ENCODE measurements at regions not wholly inside any gene's neighbourhood (a gene's known extent, or its start where the extent isn't known, plus 50 kb on each side); places are given as distances from the start of the nearest gene placed in this dataset.
"Not testable (repeated sequence)": the region's sequence is repeated elsewhere in the genome, so short reads cannot be mapped to it uniquely, and the experiment has no call there.

DNA sequence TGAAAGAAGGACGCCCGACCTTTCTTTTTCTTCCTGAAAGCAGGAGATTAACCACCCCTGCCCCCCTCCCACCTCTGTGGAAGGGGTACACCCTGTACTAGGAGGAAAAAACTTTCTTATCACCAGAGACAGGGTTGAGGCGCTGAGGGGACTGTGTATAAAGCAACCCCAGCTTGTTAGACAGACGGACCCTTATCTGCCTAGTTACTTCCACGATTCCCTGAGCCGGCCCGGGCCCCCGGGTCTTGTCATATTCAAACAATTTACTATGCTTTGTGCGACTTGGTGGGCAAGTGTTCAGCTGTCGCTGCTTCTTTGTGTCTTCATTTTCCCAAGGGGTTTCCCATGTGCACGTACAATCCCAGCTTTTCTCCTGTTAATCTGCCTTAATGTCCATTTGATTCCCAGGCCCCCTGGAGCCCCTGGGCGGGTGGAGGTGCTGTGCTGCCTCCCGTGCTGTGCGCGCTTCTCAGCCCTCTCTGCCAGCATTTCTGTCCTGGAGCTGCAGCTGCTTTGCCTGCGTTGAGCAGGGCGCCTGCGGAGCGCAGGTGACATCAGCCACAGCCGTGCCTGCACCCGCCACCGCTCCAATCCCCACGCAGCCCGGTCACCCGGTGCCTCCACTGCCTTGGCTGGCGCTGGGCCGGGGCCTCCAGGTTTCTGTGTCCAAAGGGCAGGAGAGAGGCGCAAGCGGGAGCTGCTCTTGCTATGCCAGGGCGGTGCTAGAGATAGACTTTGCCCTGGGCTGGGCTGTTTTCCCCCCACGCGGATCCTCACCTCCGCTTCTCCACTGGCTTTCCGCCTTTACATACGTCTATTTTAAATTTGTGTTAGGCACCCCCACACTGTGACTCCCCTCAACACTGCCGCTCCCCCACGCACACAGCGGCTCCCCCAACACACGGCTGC, 96.2 kb downstream of the TTLL2 start:
- TF ChIP-seq, protein P1, sequence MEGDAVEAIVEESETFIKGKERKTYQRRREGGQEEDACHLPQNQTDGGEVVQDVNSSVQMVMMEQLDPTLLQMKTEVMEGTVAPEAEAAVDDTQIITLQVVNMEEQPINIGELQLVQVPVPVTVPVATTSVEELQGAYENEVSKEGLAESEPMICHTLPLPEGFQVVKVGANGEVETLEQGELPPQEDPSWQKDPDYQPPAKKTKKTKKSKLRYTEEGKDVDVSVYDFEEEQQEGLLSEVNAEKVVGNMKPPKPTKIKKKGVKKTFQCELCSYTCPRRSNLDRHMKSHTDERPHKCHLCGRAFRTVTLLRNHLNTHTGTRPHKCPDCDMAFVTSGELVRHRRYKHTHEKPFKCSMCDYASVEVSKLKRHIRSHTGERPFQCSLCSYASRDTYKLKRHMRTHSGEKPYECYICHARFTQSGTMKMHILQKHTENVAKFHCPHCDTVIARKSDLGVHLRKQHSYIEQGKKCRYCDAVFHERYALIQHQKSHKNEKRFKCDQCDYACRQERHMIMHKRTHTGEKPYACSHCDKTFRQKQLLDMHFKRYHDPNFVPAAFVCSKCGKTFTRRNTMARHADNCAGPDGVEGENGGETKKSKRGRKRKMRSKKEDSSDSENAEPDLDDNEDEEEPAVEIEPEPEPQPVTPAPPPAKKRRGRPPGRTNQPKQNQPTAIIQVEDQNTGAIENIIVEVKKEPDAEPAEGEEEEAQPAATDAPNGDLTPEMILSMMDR (IDR thresholded peaks at IDR 0.05) = no peak
- no peak for TF ChIP-seq ZFX (IDR thresholded peaks at IDR 0.05; ENCODE audit: borderline replicate concordance)
- H3K27ac ChIP-seq = no peak overlapping the region

DNA sequence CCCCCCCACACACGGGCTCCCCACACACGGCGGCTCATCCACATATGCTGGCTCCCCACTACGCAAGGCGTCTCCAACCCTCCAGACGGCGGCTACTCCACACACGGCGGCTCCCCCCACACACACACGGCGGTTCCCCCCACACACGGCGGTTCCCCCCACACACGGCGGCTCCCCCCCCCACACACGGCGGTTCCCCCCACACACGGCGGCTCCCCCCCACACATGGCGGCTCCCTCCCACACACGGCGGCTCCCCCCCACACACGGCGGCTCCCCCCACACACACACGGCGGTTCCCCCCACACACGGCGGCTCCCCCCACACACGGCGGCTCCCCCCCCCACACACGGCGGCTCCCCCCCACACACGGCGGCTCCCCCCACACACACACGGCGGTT, 97.1 kb downstream of the TTLL2 start:
- not testable (repeated sequence) for H3K27ac ChIP-seq

DNA sequence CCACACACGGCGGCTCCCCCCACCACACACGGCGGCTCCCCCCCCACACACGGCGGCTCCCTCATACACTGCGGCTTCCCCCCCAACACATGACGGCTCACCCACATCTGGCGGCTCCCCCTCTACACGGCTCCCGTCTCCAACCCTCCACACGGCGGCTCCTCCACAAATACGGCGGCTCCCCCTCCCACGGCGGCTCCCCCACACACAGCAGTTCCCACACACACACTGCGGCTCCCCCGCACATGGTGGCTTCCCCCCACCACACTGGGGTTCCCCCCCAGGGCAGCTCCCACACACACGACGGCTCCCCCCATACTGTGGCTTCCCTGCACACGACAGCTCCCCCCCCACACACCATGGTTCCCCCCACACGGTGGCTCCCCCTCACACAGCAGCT, 98.0 kb downstream of the TTLL2 start:
- no peak for TF ChIP-seq ZFX (IDR thresholded peaks at IDR 0.05; ENCODE audit: borderline replicate concordance)
- TF ChIP-seq, protein P1 (IDR thresholded peaks at IDR 0.05) = no peak
- no peak overlapping the region for H3K27ac ChIP-seq

DNA sequence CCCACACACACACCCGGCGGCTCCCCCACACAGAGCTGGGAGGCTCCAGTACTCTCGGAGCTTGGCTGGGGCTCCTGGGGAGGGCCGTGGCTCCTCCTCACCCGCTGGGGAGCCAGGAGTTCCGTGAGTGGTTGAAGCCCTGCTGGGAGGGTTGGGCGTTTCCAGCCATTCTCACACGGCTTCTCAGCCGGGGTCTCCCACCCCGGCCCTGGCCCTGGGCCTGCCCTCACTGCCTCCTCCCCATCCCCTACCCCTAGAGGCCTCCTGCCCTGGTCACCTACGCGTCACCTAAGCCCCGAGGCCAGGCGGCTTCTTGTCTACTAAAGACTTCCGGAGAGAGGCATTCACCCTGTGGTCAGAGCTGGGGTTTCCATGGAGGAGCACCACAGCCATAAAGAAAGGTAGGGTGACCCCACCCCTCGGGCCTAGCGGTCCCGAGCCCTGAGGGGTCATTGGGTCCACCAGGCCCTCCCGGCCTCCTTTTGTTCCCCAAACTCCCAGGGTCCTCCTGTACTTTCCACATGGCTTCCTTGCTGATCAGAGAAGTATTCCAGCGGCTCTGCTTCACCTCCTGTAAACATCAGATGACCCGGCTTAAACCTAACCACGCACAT, 99.3 kb downstream of the TTLL2 start:
- TF ChIP-seq, protein P1 (IDR thresholded peaks at IDR 0.05) = no peak
- TF ChIP-seq ZFX (IDR thresholded peaks at IDR 0.05; ENCODE audit: borderline replicate concordance) = no peak
- no peak overlapping the region for H3K27ac ChIP-seq

DNA sequence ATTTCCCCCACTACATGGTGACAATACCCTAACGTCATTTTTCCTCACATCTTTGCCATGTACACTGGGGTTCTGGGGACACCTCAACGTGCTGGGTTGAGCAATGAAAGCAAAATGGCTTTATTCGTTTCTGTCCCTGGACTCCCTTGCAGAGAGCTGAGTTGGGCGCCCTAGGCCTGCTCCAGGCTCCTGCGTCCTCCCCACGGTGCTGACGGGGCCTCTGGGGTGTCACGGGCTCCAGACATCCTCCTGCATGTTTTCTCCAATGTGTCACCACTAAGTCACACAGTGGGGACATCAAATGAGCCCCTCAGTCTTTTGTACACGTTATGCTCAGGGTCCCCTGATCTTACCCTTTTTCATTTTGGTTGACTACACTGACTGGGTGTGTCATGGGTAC, 99.8 kb downstream of the TTLL2 start:
- no peak for TF ChIP-seq ZFX (IDR thresholded peaks at IDR 0.05; ENCODE audit: borderline replicate concordance)
- TF ChIP-seq, protein P1 (IDR thresholded peaks at IDR 0.05) = no peak
- no peak overlapping the region for H3K27ac ChIP-seq

DNA sequence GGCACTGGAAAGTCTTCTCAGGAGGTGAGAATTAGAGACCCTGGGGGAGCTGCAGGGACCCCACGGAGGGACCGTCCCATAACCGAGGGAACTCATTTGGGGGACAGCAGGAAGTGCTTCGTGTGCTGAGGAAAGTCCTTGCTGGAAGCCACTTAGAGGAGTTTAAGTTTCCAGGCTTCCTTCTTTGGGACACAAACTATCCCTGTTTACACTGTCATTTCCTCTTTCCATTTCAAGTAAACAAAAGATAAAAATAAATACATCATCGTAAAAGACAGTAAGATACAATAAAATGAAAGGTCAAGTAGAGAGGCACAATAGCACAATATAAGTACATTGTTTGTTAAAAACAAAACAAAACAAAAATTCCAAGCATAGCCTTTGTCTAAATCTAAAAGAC, 101.2 kb downstream of the TTLL2 start:
- no peak overlapping the region for H3K27ac ChIP-seq
- TF ChIP-seq, protein P1 (IDR thresholded peaks at IDR 0.05) = no peak
- no peak for TF ChIP-seq ZFX (IDR thresholded peaks at IDR 0.05; ENCODE audit: borderline replicate concordance)

DNA sequence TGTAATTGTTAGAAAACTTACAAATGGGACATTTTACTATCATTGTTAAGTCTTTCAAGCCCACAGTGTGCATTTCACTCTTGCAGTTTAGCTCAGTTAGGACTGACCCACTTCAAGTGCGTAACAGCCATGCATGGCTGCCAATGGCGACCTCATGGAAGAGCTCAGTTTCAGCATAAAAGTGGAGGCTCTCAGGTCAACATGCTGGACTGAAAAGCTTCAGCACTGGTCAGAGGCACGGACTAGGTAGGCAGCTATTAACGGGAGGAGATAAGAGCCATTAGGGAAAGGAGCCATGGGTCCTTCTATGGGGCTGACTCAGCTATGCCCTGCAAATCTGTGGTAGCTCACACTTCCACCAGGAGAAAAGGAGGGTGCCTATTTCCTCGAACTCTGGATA, 101.8 kb downstream of the TTLL2 start:
- no peak overlapping the region for H3K27ac ChIP-seq
- TF ChIP-seq ZFX (IDR thresholded peaks at IDR 0.05; ENCODE audit: borderline replicate concordance) = no peak
- TF ChIP-seq, protein P1 (IDR thresholded peaks at IDR 0.05) = no peak
